Heart right ventricle (tissue), 16 donors: ENCODE measurements at regions not wholly inside any gene's neighbourhood (a gene's known extent, or its start where the extent isn't known, plus 50 kb on each side); places are given as distances from the start of the nearest gene placed in this dataset.

ENCODE experiments used
- ATAC-seq, 8 donors: fragments of 200-7000 bp; cut with Tn5 transposase; one replicate each; pipeline ENCODE4 v1.9.1; 2020; ENCODE audit warnings: mild to moderate bottlenecking in 8 of 8, moderate library complexity in 8 of 8, moderate number of reproducible peaks in 1 of 8
- DNase-seq, 2 donors: peaks; one replicate each; pipeline ENCODE4 v3.0.0-alpha.2; 2020
- H3K27ac ChIP-seq, 10 donors: fragments of 200-600 bp; sonication (generic) in 2 of 10; one replicate each; pipeline versions ENCODE4 v1.5.0 to v1.8.0; 2020 to 2022; ENCODE audit warnings: mild to moderate bottlenecking in 3 of 10
- H3K27me3 ChIP-seq, 7 donors: fragments of 200-600 bp; one replicate each; pipeline ENCODE4 v1.8.0; 2021 to 2022; ENCODE audit warnings: mild to moderate bottlenecking in 2 of 7
- H3K36me3 ChIP-seq, 9 donors: fragments of 200-600 bp; sonication (generic) in 1 of 9; one replicate each; pipeline versions ENCODE4 v1.5.0 to v1.8.0; 2020 to 2022; ENCODE audit warnings: mild to moderate bottlenecking in 2 of 9
- H3K4me1 ChIP-seq, 9 donors: fragments of 200-600 bp; sonication (generic) in 1 of 9; one replicate each; pipeline versions ENCODE4 v1.5.0 to v1.8.0; 2020 to 2022; ENCODE audit warnings: mild to moderate bottlenecking in 4 of 9
- H3K4me3 ChIP-seq, 10 donors: fragments of 200-600 bp; sonication (generic) in 2 of 10; one replicate each; pipeline versions ENCODE4 v1.5.0 to v1.8.0; 2020 to 2022; ENCODE audit warnings: mild to moderate bottlenecking in 7 of 10, moderate library complexity in 2 of 10
- H3K9me3 ChIP-seq, 11 donors: fragments of 200-600 bp in 10 of 11; sonication (generic) in 2 of 11; one replicate each; pipeline versions ENCODE4 v1.5.0 to v1.8.0; 2013 to 2022; ENCODE audit warnings: mild to moderate bottlenecking in 2 of 11, control low read depth in 1 of 11, moderate library complexity in 1 of 11
- CTCF ChIP-seq, 9 donors: fragments of 200-600 bp; sonication (generic) in 2 of 9; IDR thresholded peaks; one replicate each; pipeline versions ENCODE4 v1.5.0 to v1.8.0; 2021 to 2022; ENCODE audit warnings: antibody characterized with exemption in 9 of 9, mild to moderate bottlenecking in 5 of 9, moderate library complexity in 1 of 9
- WGBS, 2 donors: extraction: QIAGEN DNeasy Blood & Tissue Kit; methylation state at CpG; one replicate each; pipeline ENCODE4 v1.1.7; 2013; ENCODE audit warnings: inconsistent platforms in 1 of 2; 5-methylcytosine and 5-hydroxymethylcytosine counted together
- intact Hi-C, 10 donors: fragments of 100-400 bp; cut with DNase I; formaldehyde crosslinking; loops; one replicate each; pipeline versions ENCODE4 v1.11.1 to v1.14.2; 2022
- donor health status: Arrhythmogenic right ventricular cardiomyopathy.
- donor health status: ischemic (EF 13 %, LVEDD 7.1; RV severe dilation, severe dysfunction).
- donor health status: healthy with polysubstance abuse.
- donor health status: DM: no; HTN: yes; CAD: no.
- donor health status: DM: no; HTN: no; CAD: no.
- donor health status: ischemic (EF 25% LVEDD 6.9; RV normal size, moderate dysfunction).
- donor health status: ischemic (EF 25% LVEDD 5.7; RV mildly dilated, moderate dysfunction).
- donor health status: healthy.
- donor health status: DM: yes; HTN: yes; CAD: no.
- donor health status: Ischemic cardiomyopathy.
- donor health status: ischemic (EF 35%, LVEDD 5.7; RV mildly dilated, moderate dysfunction).
- donor health status: nonischemic (EF 11% LVEDD 7.7; RV severe dilation, severe dysfunction).
- donor health status: DM: yes; HTN: yes; CAD: no.
- donor health status: PGD.
- donor health status: ischemic (EF 29% LVEDD 5.4; RV normal size, mild dysfunction).
- donor health status: nonischemic (EF 23%, LVEDD 6.1; RV moderate dilation, normal function).

GRCh38 chr4:62461961-62462360 lies 1261.8 kb downstream of the ADGRL3 start:
- no peak for DNase-seq
- no peak for TF ChIP-seq CTCF (IDR thresholded peaks at IDR 0.05)
- intact Hi-C loops: no loop called here

GRCh38 chr4:62460329-62460728 lies 1260.2 kb downstream of the ADGRL3 start:
- DNase-seq (no peak), ATAC-seq (no peak)
- Histone ChIP-seq H3K9me3 (peaks cover 0 to 8% (median 0%) of the 10 kb centered on the region in 11 donors), H3K27me3 (no peaks in the 10 kb centered on the region), H3K27ac (no peak overlapping the region), H3K36me3 (no peaks in the 10 kb centered on the region), H3K4me1 (no peaks in the 10 kb centered on the region), H3K4me3 (no peak overlapping the region)
- no peak for TF ChIP-seq CTCF (IDR thresholded peaks at IDR 0.05)
- intact Hi-C loops: no loop called here
- WGBS, 2 donors: 70 to 79% methylated on average over 3 of the region's 3 CpGs

More at GRCh38 chr4:62461961-62462360, 1261.8 kb downstream of the ADGRL3 start:
- no peak overlapping the region for H3K27ac ChIP-seq
- no peak for ATAC-seq
- no peaks in the 10 kb centered on the region for H3K27me3 ChIP-seq
- H3K9me3 ChIP-seq: peaks cover 0 to 8% (median 0%) of the 10 kb centered on the region in 11 donors
- H3K4me3 ChIP-seq: no peak overlapping the region
- H3K4me1 ChIP-seq: no peaks in the 10 kb centered on the region
- no peaks in the 10 kb centered on the region for H3K36me3 ChIP-seq

- H3K4me1 ChIP-seq: no peaks in the 10 kb centered on the region
- peaks cover 0 to 8% (median 0%) of the 10 kb centered on the region in 11 donors for H3K9me3 ChIP-seq
- H3K36me3 ChIP-seq: no peaks in the 10 kb centered on the region
- ATAC-seq: no peak
- no peak overlapping the region for H3K4me3 ChIP-seq
- WGBS, 2 donors: 73 to 78% methylated on average over 5 of the region's 5 CpGs
- H3K27me3 ChIP-seq: no peaks in the 10 kb centered on the region
- H3K27ac ChIP-seq: no peak overlapping the region
- no peak for DNase-seq
- intact Hi-C loops: no loop called here
- no peak for TF ChIP-seq CTCF (IDR thresholded peaks at IDR 0.05)
Observed at GRCh38 chr4:62457356-62457755, 1257.2 kb downstream of the ADGRL3 start.

GRCh38 chr4:62455871-62456270 lies 1255.7 kb downstream of the ADGRL3 start:
- Histone ChIP-seq H3K9me3 (peaks cover 0 to 8% (median 0%) of the 10 kb centered on the region in 11 donors), H3K4me3 (no peak overlapping the region), H3K27ac (no peak overlapping the region), H3K36me3 (no peaks in the 10 kb centered on the region), H3K4me1 (no peaks in the 10 kb centered on the region), H3K27me3 (no peaks in the 10 kb centered on the region)
- DNase-seq (no peak), ATAC-seq (no peak)
- no peak for TF ChIP-seq CTCF (IDR thresholded peaks at IDR 0.05)
- intact Hi-C loops: no loop called here

- H3K9me3 ChIP-seq: peaks cover 0 to 8% (median 0%) of the 10 kb centered on the region in 11 donors
- TF ChIP-seq CTCF (IDR thresholded peaks at IDR 0.05): no peak
- WGBS, 2 donors: 85 to 86% methylated on average over 1 of the region's 1 CpG
- intact Hi-C loops: no loop called here
- peaks cover 0 to 4% (median 0%) of the 10 kb centered on the region in 9 donors for H3K4me1 ChIP-seq
- DNase-seq: no peak
- H3K36me3 ChIP-seq: no peaks in the 10 kb centered on the region
- ATAC-seq: no peak
- H3K4me3 ChIP-seq: no peak overlapping the region
- no peak overlapping the region for H3K27ac ChIP-seq
- no peaks in the 10 kb centered on the region for H3K27me3 ChIP-seq
Observed at GRCh38 chr4:62454535-62454934, 1254.4 kb downstream of the ADGRL3 start.
